Tibial nerve (tissue), 4 donors: ENCODE measurements at regions not wholly inside any gene's neighbourhood (a gene's known extent, or its start where the extent isn't known, plus 50 kb on each side); places are given as distances from the start of the nearest gene placed in this dataset.

Experiments
- EP300 ChIP-seq, 2 donors: sonication (generic); formaldehyde crosslinking; IDR thresholded peaks; one replicate each; pipeline ENCODE4 v1.6.1; 2017; ENCODE audit warnings: antibody characterized with exemption in 2 of 2, mild to moderate bottlenecking in 1 of 2
- TF ChIP-seq, protein P1 (sequence below), 5 experiments: fragments of 200-600 bp in 3 of 5; fragments of 450-650 bp in 2 of 5; sonication (generic) in 3 of 5; IDR thresholded peaks; one replicate each; pipeline ENCODE4 v1.5.1; 2016 to 2019; ENCODE audit warnings: antibody characterized with exemption in 5 of 5, mild to moderate bottlenecking in 3 of 5, moderate library complexity in 2 of 5

DNA sequence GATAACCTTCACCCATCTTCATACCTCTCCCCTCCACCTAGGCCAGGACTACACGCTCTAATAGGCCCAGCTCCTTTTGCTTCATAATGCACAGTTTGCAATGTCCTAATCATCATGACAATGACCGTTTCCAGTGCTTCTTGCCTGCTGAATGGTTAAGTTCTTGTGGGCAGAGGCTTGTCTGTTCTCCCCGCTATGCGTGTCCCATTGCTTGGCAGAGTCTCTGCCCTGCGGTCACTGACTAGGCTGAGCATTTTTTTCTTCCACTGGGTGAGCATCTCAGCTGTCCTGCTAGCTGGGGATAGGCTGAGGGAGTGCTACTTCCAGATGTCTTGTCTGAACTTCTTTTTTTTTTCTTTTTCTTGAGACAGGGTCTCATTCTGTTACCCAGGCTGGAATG is 314.7 kb downstream of the UQCRFS1 start:
- TF ChIP-seq, protein P1, sequence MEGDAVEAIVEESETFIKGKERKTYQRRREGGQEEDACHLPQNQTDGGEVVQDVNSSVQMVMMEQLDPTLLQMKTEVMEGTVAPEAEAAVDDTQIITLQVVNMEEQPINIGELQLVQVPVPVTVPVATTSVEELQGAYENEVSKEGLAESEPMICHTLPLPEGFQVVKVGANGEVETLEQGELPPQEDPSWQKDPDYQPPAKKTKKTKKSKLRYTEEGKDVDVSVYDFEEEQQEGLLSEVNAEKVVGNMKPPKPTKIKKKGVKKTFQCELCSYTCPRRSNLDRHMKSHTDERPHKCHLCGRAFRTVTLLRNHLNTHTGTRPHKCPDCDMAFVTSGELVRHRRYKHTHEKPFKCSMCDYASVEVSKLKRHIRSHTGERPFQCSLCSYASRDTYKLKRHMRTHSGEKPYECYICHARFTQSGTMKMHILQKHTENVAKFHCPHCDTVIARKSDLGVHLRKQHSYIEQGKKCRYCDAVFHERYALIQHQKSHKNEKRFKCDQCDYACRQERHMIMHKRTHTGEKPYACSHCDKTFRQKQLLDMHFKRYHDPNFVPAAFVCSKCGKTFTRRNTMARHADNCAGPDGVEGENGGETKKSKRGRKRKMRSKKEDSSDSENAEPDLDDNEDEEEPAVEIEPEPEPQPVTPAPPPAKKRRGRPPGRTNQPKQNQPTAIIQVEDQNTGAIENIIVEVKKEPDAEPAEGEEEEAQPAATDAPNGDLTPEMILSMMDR (IDR thresholded peaks at IDR 0.05): no peak
- no peak for TF ChIP-seq EP300 (IDR thresholded peaks at IDR 0.05)
